SW480 (cell line): ENCODE measurements at regions not wholly inside any gene's neighbourhood (a gene's known extent, or its start where the extent isn't known, plus 50 kb on each side); places are given as distances from the start of the nearest gene placed in this dataset.
"Not testable (repeated sequence)": the region's sequence is repeated elsewhere in the genome, so short reads cannot be mapped to it uniquely, and the experiment has no call there.

ENCODE experiments used
- DNase-seq: peaks from one replicate; pipeline ENCODE4 v3.0.0-alpha.2; 2016; ENCODE audit warnings: low spot score

- DNase-seq, result no peak
Measured at GRCh38 chr6:15017803-15018202, 228.1 kb upstream of the JARID2 start.

DNA sequence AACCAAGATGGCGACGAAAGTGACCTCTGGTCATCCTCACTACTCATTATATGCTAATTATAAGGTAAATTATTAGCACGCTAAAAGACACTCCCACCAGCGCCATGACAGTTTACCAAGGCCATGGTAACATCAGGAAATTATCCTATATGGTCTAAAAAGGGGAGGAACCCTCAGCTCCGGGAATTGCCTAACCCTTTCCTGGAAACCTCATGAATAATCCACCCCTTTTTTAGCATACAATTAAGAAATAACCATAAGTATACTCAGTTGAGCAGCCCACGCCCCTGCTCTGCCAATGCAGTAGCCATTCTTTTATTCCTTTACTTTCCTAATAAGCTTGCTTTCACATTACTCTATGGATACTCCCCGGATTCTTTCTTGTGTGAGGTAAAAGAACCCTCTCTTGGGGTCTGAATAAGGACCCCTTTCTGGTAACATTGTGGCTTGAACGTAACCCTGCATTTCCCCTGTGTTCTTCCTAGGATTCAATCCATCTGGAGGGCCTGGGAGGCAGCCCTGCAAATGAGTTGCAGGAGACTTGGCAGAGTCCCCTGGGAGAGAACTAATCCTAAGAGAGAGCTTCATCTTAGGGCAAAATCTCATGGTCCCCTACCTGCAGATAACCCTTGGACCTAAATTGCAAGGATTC, 225.6 kb upstream of the JARID2 start:
- DNase-seq, result no peak

- DNase-seq, result no peak
Measured at GRCh38 chr6:15021074-15021473, 224.8 kb upstream of the JARID2 start.

GRCh38 chr6:15023018-15023417, 222.9 kb upstream of the JARID2 start:
- DNase-seq, result not testable (repeated sequence)

GRCh38 chr6:15023448-15023847, 222.4 kb upstream of the JARID2 start:
- no peak for DNase-seq

GRCh38 chr6:15025446-15025845, 220.4 kb upstream of the JARID2 start:
- DNase-seq, result no peak

DNA sequence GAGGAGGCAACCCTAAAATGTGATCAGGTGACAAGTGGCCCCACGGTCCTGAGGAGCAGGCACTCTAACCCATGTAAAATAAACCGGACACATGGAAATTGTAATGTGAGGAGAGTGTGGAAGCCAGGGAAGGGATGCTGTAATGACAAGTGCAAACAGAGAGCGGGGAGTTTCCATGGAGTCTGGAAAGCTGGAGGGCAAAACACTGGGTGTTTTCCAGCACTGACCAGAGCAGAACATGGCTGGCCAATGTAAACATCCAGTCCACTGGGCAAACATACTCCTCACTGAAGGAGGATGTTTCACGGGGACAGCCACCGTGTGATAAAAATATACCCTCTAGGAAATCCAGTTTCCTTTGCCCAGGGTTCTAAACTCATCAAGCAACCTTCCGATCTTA, 219.0 kb upstream of the JARID2 start:
- no peak for DNase-seq

GRCh38 chr6:15027472-15027871, 218.4 kb upstream of the JARID2 start:
- no peak for DNase-seq

- DNase-seq, result no peak
Measured at GRCh38 chr6:15032015-15032414, 213.9 kb upstream of the JARID2 start.

- DNase-seq, result no peak
Measured at GRCh38 chr6:15033850-15034203, 212.0 kb upstream of the JARID2 start.

DNA sequence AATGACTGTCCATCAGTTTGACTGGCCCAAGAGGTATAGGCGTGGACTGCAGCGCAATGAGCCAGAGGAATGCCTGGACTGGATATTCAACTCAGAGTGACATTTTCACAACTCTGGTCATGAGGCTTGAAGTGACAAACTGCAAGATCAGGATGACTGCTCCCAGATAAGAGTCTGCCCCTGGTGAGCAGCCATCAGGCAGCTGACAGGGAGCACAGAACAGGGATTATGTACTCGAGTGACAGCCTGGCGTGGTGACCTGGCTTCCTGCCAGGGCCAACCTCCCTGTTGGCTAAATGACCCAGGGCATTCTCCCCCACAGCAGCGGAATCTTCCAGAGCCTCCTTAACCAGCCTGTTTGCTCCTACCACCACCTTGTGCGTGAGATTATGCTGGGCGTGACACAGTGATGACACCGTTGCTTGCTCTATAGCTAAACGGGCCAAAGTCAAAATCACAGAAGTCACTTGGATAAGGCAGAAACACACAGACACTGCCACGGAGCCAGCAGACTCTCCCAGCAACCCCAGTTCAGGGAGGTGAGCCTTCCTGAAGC, 209.1 kb upstream of the JARID2 start:
- DNase-seq, result peak; percentile 14

GRCh38 chr6:15037253-15037652, 208.6 kb upstream of the JARID2 start:
- DNase-seq, result no peak

DNA sequence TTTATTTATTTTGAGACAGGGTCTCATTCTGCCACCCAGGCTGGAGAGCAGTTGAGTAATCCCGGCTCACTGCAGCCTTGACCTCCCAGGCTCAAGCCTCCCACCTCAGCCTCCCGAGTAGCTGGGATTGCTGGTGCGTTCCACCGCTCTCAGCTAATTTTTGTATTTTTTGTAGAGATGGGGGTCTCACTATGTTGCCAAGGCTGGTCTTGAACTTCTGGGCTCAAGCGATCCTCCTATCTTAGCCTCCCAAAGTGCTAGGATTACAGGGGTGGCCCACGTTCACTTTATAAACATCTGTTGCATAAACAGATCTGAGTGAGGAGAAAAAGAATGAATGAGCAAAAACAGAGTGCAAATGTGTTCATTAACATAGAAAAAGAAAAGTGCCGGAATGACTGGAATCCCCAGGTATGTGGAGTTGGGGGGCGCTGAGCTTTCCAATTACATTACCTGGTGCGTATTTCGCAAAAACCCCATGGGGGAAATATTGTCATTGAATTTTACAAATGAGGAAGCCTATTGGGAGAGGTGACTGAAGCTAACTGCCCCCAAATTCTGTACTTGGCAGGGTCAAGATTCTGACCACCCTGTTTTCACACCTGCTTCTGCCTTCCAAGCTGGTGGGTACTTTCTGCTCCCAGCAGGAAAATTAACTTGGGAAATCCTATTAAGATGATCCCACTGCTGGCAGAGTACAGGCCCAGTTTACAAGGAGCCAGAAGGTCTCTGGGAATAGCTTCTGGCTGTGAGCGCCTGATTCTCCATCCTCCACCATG, 207.7 kb upstream of the JARID2 start:
- no peak for DNase-seq

- DNase-seq, result no peak
Measured at GRCh38 chr6:15039136-15039535, 206.7 kb upstream of the JARID2 start.

- no peak for DNase-seq
Measured at GRCh38 chr6:15042938-15043337, 202.9 kb upstream of the JARID2 start.

DNA sequence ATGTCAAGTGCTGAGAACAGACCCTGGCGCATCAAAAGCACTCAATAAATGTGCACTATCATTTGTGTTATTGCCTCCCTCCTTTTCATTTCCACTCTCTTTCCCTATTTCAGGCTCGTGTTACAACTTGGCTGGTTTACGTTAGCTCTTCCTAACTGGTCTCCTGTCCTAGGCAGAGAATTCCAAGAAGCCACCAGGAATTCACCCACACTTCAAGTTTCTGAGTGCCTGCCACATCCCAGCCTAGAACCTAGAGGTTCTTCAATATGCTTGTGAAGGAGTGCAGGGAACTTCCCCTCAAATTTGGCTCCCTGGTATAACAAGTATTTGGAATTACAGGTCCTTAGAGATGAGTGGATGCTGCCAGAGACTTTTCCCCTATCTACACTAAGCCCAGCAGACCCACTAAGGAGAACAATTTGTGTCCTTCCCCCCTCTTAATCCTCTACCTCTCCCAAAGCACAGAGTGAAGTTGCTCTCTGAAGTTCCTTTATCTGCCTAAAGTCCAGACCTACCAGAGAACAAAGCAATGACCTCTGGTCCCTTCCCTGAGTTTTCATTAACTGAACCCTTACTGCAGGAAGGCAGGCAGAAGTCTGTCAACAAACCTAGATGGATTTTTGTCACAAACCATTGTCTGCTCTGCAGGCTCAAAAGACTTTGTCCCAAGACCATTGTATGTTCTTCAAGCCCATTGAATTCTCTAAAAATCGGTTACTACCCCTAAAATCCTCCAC, 201.6 kb upstream of the JARID2 start:
- DNase-seq, result no peak

DNA sequence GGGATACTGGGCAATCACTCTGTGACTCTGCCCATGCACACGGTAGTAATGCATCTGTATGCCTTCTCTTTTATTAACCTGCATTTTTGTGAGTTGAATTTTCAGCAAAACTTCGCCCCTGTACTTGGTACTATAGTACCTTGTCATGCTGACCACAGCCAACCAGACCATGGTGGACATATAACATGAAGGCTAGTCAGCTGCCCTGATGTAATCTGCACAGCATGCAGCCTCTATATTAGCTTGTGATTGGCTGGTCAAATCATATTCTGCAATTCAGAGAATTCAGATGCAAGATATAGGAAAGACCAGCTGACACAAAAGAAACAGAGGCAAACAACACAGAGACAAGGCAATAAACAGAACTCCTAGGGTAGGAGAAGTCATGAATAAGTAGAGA, 200.9 kb upstream of the JARID2 start:
- DNase-seq, result no peak

- no peak for DNase-seq
Measured at GRCh38 chr6:15046751-15047150, 199.1 kb upstream of the JARID2 start.

DNA sequence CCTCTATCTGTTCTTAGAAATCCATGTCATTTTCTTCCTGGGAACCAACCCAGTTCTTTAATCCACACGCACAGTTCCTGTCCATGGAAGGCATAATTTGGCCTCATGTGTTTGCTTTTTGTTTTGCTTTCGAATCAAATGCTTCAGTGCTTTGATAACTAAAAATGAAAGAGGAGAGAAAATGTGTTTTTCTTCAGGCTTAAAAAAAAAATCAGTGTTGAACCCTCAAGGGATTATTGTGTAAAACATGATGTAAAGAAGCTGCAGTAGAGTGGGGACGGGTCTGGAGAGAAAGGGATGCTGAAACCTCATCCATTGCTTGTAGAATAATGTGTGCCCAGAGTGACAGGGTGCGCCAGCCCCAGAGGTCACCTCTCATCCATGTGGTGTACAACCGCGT, 197.5 kb upstream of the JARID2 start:
- no peak for DNase-seq

- no peak for DNase-seq
Measured at GRCh38 chr6:15058200-15059061, 187.4 kb upstream of the JARID2 start.

DNA sequence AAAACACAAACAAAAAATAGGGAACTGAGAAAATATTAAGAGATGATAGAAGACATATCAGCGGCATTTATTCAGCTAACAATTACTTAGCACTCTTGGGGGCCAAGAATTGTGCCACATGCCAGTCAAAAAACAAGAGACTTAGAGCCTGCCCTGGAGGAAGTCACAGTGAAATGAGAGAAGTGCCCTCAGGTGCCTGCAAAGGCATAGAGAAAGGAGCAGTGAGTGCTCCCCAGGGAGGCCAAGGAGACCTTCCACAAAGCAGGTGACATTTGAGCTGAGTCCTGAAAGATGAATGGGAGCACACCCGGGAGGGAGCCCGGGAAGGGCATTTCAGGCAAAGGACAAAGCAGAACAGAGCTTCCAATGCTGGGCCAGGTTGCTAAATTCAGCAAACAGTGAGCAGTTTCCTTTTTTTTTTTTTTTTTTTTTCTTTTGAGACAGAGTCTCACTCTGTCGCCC, 184.7 kb upstream of the JARID2 start:
- DNase-seq, result no peak
